GM12874 (cell line): ENCODE measurements at regions not wholly inside any gene's neighbourhood (a gene's known extent, or its start where the extent isn't known, plus 50 kb on each side); places are given as distances from the start of the nearest gene placed in this dataset.

Source experiments
- TF ChIP-seq, protein P1 (sequence below): IDR thresholded peaks from 2 replicates; pipeline ENCODE4 v1.5.1; 2011; ENCODE audit warnings: low read depth, mild to moderate bottlenecking, control low read depth, low read length, moderate library complexity; ENCODE audit not compliant: insufficient read depth

DNA sequence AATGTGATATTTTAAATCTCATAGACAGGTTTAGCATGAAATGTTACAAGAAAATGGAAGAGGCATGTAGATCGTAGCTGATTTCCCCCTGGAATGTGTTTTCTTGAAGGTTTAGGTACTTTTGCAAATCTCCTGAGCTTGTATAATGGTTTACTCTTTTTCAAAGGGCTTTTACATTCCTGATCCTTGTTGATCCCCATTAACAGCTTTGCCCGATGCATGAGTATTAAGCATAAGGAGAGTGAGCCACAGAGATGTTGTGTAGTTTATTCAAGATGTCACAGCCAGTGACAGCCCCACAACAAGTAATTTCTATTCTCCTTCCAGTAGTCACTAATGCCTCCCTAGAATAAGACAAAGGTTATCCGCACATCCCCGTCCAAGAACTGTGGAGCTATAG lies 103.7 kb downstream of the SKIDA1 start:
- TF ChIP-seq, protein P1, sequence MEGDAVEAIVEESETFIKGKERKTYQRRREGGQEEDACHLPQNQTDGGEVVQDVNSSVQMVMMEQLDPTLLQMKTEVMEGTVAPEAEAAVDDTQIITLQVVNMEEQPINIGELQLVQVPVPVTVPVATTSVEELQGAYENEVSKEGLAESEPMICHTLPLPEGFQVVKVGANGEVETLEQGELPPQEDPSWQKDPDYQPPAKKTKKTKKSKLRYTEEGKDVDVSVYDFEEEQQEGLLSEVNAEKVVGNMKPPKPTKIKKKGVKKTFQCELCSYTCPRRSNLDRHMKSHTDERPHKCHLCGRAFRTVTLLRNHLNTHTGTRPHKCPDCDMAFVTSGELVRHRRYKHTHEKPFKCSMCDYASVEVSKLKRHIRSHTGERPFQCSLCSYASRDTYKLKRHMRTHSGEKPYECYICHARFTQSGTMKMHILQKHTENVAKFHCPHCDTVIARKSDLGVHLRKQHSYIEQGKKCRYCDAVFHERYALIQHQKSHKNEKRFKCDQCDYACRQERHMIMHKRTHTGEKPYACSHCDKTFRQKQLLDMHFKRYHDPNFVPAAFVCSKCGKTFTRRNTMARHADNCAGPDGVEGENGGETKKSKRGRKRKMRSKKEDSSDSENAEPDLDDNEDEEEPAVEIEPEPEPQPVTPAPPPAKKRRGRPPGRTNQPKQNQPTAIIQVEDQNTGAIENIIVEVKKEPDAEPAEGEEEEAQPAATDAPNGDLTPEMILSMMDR, result no peak

DNA sequence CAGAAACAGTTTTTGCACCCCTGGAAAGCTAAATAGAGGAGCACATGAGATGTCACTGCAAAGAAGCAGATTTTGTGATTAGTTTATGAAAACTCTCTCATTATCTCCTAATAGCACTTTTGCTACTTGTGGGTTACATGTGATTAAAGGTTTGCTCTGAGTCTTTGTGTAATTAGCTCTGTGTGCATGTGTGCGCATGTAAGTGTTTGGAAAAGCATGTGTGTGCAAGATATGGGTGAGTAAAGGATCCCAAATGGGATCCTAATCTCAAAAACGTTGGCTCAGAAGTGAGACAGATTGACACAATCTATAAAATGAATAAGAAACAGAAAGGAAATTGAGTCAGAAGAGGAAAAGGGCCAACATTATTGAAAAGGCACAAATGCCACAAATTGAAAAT lies 104.5 kb downstream of the SKIDA1 start:
- TF ChIP-seq, protein P1, result no peak

DNA sequence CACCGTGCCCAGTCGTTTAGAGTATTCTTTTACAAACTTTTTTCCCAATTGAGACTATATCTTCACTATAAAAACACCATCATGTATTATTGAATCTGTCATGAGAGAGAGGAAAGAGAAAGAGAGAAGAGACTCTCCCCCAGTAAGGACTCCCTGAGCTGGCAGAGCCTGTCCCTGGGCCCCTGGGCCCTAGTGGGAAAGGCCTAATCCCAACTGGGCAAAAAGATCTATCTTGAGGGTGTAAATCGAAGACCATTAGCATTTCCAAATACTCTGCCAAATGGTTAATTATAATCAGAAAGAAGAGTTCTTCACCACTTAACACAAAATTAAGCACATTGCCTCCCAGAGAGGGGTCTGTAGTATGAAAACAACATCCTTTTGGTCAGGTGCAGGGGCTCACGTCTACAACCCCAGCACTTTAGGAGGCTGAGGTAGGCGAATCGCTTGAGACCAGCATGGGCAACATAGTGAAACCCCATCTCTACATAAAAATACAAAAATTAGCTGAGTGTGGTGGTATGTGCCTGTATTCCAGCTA lies 108.2 kb downstream of the SKIDA1 start:
- TF ChIP-seq, protein P1, result no peak

DNA sequence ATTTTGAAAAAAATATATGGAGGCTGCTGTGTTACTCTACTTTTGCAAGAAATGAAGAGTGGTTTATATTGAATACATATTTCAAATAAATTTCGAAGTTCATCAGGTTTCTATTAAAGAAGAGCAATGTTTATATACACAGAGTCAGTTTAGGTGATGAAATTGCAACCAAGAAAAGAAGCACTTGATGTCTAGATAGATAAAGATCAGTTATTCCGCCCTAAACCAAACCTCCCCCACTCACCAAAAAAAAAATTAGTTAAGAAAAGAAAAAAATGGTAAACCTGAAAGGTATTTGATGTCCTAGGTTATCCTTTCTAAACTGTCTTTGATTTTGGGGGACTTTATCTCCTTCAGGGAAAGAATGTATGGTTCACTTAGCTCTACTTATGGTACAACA lies 111.8 kb downstream of the SKIDA1 start:
- TF ChIP-seq, protein P1, result no peak

DNA sequence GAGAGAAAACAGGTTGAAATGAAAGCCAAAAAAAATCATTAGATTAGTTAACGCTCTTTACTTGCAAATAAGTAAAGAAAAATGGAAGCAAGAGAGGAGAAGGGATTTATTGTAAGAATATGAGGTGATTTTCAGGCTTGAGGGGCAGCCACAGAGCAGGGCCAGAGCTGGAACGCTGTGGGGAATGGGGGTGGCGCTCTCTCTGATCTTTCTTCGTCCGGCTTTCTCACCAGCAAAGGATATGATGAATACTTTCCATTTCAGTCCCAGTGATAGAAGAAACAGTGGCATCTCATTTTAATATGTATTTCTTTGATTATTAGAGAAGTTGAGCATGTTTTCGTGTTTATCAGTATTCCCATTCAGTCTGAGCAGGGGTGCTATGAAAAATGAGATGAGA lies 112.2 kb downstream of the SKIDA1 start:
- TF ChIP-seq, protein P1, result no peak

DNA sequence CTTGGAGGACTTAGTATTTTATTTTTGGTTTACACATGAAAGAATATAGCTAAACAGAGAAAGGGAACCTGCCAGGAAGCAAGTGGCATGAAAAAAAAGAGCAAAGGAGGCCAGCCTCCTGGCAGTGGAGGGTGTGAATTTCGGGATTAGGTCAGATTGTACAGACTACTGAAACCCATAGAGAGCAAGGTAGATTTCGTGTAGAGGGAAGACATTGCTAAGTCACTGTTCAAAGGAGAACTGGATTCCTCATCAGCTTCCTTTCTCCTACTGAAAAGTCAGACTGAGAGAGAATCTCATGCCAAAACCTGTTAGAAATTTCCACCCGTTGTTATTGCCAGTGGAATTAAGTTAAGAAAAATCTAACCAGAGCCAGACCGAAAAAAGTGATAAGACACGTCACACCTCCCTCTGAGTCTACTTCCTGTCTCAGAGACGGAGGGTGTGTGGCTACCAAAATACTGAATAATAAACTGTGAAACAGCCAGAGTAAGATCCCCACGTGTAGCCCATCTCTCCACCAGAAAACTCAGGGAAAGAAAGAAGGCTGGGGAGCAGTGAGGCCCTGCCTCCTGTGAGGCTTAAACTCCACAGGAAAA lies 118.8 kb downstream of the SKIDA1 start:
- TF ChIP-seq, protein P1, result no peak

DNA sequence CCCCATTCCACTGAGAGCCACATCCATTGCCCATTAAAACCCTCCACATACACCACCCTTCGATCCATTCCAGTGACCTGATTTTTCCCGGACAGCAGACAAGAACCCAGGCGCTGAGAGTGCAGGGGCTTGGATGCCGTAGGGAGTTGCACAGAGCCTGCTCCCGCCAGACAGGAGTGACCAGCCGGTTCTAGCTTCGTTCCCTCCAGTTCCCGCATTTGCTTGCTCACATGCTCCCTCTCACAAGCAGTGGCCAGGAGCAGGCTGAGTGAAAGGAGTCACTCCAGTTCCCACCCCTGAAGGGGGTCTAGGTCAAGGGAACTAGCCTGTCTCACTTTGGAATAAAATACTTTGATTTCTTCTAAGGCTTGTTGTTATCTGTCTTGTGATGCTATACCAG lies 119.5 kb downstream of the SKIDA1 start:
- TF ChIP-seq, protein P1, result no peak
